B cell (primary cell): ENCODE measurements at regions not wholly inside any gene's neighbourhood (a gene's known extent, or its start where the extent isn't known, plus 50 kb on each side); places are given as distances from the start of the nearest gene placed in this dataset.

Experiments used
- ATAC-seq: fragments of 200-7000 bp; cut with Tn5 transposase; one replicate; pipeline ENCODE4 v1.10.0; 2021; ENCODE audit warnings: low read depth, mild to moderate bottlenecking, moderate number of reproducible peaks, moderate library complexity
- CTCF ChIA-PET: fragments of 350-600 bp; sonication (Branson Sonifier 250); formaldehyde crosslinking; loops from one replicate; lab custom pipeline; 2021; ENCODE audit warnings: antibody characterized with exemption, inconsistent platforms; lab: Charles Lee
- POLR2A ChIA-PET: fragments of 350-600 bp; sonication (Branson Sonifier 250); formaldehyde crosslinking; loops from one replicate; lab custom pipeline; 2021; ENCODE audit warnings: antibody characterized with exemption; lab: Charles Lee
- DNase-seq: peaks from one replicate; pipeline ENCODE4 v3.0.0; 2013
- H2AFZ ChIP-seq: 2 replicates; pipeline ENCODE4 v1.6.1; 2012; ENCODE audit warnings: mild to moderate bottlenecking, low read depth, low read length; ENCODE audit not compliant: insufficient read depth, poor library complexity, severe bottlenecking
- H3K27ac ChIP-seq, 2 donors: 1 replicate in 1 of 2; 2 replicates in 1 of 2; pipeline ENCODE4 v1.5.1; 2012 to 2013; ENCODE audit warnings: low read length in 2 of 2, mild to moderate bottlenecking in 2 of 2, moderate library complexity in 1 of 2
- H3K27me3 ChIP-seq, 4 experiments: fragments of 200-600 bp in 1 of 4; sonication (generic) in 1 of 4; replicated peaks in 1 of 4; 1 replicate in 2 of 4; 2 replicates in 2 of 4; pipeline versions ENCODE4 v1.6.1 to v1.7.0; 2013 to 2016; ENCODE audit warnings: low read length in 3 of 4, mild to moderate bottlenecking in 2 of 4, mixed read lengths in 1 of 4, moderate library complexity in 1 of 4; ENCODE audit not compliant: insufficient read depth in 4 of 4, control insufficient read depth in 3 of 4; ENCODE audit errors: control extremely low read depth in 1 of 4
- H3K36me3 ChIP-seq, 2 experiments: replicated peaks in 1 of 2; 1 replicate in 1 of 2; 2 replicates in 1 of 2; pipeline versions ENCODE4 v1.6.1 to v1.7.1; 2013; ENCODE audit warnings: low read length in 1 of 2; ENCODE audit not compliant: insufficient read depth in 2 of 2, control insufficient read depth in 1 of 2; ENCODE audit errors: control extremely low read depth in 1 of 2, extremely low read depth in 1 of 2
- H3K4me1 ChIP-seq, 2 donors: fragments of 200-600 bp in 1 of 2; sonication (generic) in 1 of 2; 1 replicate in 1 of 2; 2 replicates in 1 of 2; pipeline versions ENCODE4 v1.5.1 to v1.6.1; 2013 to 2017; ENCODE audit warnings: low read length in 2 of 2; ENCODE audit not compliant: control insufficient read depth in 2 of 2, insufficient read depth in 2 of 2
- H3K4me2 ChIP-seq: replicated peaks from 2 replicates; pipeline ENCODE3; 2012; ENCODE audit warnings: mild to moderate bottlenecking, low read depth, low read length; ENCODE audit not compliant: poor library complexity, severe bottlenecking
- H3K4me3 ChIP-seq, 5 experiments: fragments of 200-600 bp in 1 of 5; sonication (generic) in 1 of 5; 1 replicate in 3 of 5; 2 replicates in 2 of 5; pipeline versions ENCODE4 v1.5.1 to v1.7.0; 2011 to 2016; ENCODE audit warnings: low read length in 4 of 5, mild to moderate bottlenecking in 4 of 5, low read depth in 2 of 5, control low read depth in 1 of 5, moderate library complexity in 1 of 5; ENCODE audit not compliant: insufficient read depth in 1 of 5; ENCODE audit errors: control extremely low read depth in 1 of 5, extremely low read depth in 1 of 5
- H3K79me2 ChIP-seq: fragments of 200-600 bp; sonication (generic); one replicate; pipeline ENCODE4 v1.6.0; 2016; ENCODE audit warnings: low read length; ENCODE audit not compliant: control insufficient read depth, insufficient read depth
- H3K9ac ChIP-seq: fragments of 200-600 bp; sonication (generic); 2 replicates; pipeline ENCODE4 v1.6.1; 2017; ENCODE audit warnings: mild to moderate bottlenecking, low read length, moderate library complexity
- H3K9me3 ChIP-seq, 3 donors: one replicate each; pipeline versions ENCODE4 v1.6.1 to v1.7.1; 2013; ENCODE audit warnings: low read length in 2 of 3; ENCODE audit not compliant: control insufficient read depth in 2 of 3, insufficient read depth in 1 of 3; ENCODE audit errors: control extremely low read depth in 1 of 3
- H4K20me1 ChIP-seq: 2 replicates; pipeline ENCODE4 v1.6.0; 2012; ENCODE audit warnings: mild to moderate bottlenecking, low read length; ENCODE audit not compliant: insufficient read depth, control insufficient read depth, poor library complexity, severe bottlenecking
- H3K27ac Mint-ChIP-seq: one replicate; pipeline ENCODE4 v1.8.0; 2021; ENCODE audit warnings: mixed read lengths
- H3K27me3 Mint-ChIP-seq: one replicate; pipeline ENCODE4 v1.8.0; 2021; ENCODE audit warnings: mixed read lengths
- H3K4me1 Mint-ChIP-seq: one replicate; pipeline ENCODE4 v1.8.0; 2021; ENCODE audit warnings: mixed read lengths
- H3K4me3 Mint-ChIP-seq: one replicate; pipeline ENCODE4 v1.8.0; 2021; ENCODE audit warnings: mixed read lengths
- H3K9me3 Mint-ChIP-seq: one replicate; pipeline ENCODE4 v1.8.0; 2022; ENCODE audit warnings: mixed read lengths; ENCODE audit not compliant: insufficient read depth
- EZH2 ChIP-seq: IDR thresholded peaks from 2 replicates; pipeline ENCODE4 v1.6.1; 2012; ENCODE audit warnings: borderline replicate concordance, low read depth, mild to moderate bottlenecking, moderate library complexity, low read length; ENCODE audit not compliant: insufficient read depth, poor library complexity, severe bottlenecking
- WGBS: methylation state at CpG from one replicate; pipeline ENCODE4 v1.1.5; 2013; ENCODE audit warnings: missing lambda C conversion rate; ENCODE audit not compliant: insufficient coverage; 5-methylcytosine and 5-hydroxymethylcytosine counted together
- intact Hi-C: fragments of 100-400 bp; cut with micrococcal nuclease; formaldehyde crosslinking; loops from one replicate; pipeline ENCODE4 v1.10.0; 2022
- TF ChIP-seq, protein P1 (sequence below): fragments of 200-600 bp; IDR thresholded peaks from one replicate; pipeline ENCODE4 v1.8.0; 2022; ENCODE audit warnings: antibody characterized with exemption, mild to moderate bottlenecking

DNA sequence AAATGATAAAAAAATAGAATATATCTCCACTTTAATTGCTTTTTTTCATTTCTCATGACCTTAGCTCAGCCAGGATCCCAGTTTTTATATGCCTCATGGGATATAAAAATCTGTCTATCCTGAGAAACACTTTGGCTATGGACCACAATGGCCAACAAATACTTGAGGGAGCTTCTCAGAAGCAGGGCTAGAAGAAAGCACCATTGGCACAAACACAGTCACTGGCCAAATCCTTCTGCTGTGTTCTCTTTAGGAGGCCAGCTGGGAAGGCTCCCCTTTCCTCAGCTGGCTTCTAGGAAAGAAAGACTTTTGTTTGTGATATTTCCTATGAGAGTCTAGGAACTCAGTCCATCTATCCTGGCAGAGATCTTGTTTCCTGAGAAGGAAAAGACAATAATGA lies 856.2 kb upstream of the GHITM start:
- Mint-ChIP-seq H3K9me3 (peaks cover 7% of the 10 kb centered on the region), H3K27ac (no peak overlapping the region), H3K4me1 (no peaks in the 10 kb centered on the region), H3K27me3 (no peaks in the 10 kb centered on the region), H3K4me3 (no peak overlapping the region)
- TF ChIP-seq, protein P1, sequence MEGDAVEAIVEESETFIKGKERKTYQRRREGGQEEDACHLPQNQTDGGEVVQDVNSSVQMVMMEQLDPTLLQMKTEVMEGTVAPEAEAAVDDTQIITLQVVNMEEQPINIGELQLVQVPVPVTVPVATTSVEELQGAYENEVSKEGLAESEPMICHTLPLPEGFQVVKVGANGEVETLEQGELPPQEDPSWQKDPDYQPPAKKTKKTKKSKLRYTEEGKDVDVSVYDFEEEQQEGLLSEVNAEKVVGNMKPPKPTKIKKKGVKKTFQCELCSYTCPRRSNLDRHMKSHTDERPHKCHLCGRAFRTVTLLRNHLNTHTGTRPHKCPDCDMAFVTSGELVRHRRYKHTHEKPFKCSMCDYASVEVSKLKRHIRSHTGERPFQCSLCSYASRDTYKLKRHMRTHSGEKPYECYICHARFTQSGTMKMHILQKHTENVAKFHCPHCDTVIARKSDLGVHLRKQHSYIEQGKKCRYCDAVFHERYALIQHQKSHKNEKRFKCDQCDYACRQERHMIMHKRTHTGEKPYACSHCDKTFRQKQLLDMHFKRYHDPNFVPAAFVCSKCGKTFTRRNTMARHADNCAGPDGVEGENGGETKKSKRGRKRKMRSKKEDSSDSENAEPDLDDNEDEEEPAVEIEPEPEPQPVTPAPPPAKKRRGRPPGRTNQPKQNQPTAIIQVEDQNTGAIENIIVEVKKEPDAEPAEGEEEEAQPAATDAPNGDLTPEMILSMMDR = no peak
- no peak for TF ChIP-seq EZH2
- no peak overlapping the region for H3K4me3 ChIP-seq
- H3K79me2 ChIP-seq = no peaks in the 10 kb centered on the region
- ATAC-seq (no peak), DNase-seq (no peak)
- POLR2A ChIA-PET = no interaction called here
- H3K4me1 ChIP-seq = no peaks in the 10 kb centered on the region
- H3K27ac ChIP-seq = no peak overlapping the region
- no peaks in the 10 kb centered on the region for H4K20me1 ChIP-seq
- no peaks in the 10 kb centered on the region for H3K36me3 ChIP-seq
- no peak overlapping the region for H3K9ac ChIP-seq
- H3K27me3 ChIP-seq = no peaks in the 10 kb centered on the region
- intact Hi-C loops = no loop called here
- H3K4me2 ChIP-seq = no peak overlapping the region
- no peak overlapping the region for H2AFZ ChIP-seq
- CTCF ChIA-PET = no interaction called here
- no peaks in the 10 kb centered on the region for H3K9me3 ChIP-seq

DNA sequence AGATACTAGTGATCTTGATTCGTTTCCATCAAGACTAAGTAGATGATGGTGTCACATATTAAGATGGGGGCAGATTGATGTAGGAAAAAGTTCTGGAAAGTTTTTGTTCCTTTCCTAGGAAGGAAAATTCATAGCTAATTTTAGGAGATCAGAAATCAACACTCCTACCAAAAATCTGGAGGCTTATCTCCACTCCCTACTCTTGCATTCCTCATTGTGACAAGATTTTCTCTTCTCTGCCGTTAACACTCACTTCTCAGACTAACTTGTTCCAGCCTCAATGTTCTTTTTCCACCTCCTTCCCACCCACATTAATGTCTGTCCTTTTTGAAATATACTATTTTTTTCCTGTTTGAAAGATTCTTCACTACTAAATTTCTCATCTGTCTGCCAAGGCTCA lies 851.9 kb upstream of the GHITM start:
- no peaks in the 10 kb centered on the region for H3K9me3 ChIP-seq
- H4K20me1 ChIP-seq = no peaks in the 10 kb centered on the region
- ATAC-seq = no peak
- H3K4me2 ChIP-seq = no peak overlapping the region
- H3K27ac ChIP-seq = no peak overlapping the region
- ChIA-PET POLR2A (no interaction called here), CTCF (no interaction called here)
- no peak overlapping the region for H3K4me3 ChIP-seq
- no peaks in the 10 kb centered on the region for H3K4me1 Mint-ChIP-seq
- no peaks in the 10 kb centered on the region for H3K4me1 ChIP-seq
- no peaks in the 10 kb centered on the region for H3K27me3 ChIP-seq
- H2AFZ ChIP-seq = no peak overlapping the region
- H3K27me3 Mint-ChIP-seq = no peaks in the 10 kb centered on the region
- DNase-seq = no peak
- H3K4me3 Mint-ChIP-seq = no peak overlapping the region
- H3K27ac Mint-ChIP-seq = no peak overlapping the region
- peaks cover 7% of the 10 kb centered on the region for H3K9me3 Mint-ChIP-seq
- TF ChIP-seq EZH2 = no peak
- TF ChIP-seq, protein P1 = no peak
- H3K36me3 ChIP-seq = no peaks in the 10 kb centered on the region
- no peak overlapping the region for H3K9ac ChIP-seq
- intact Hi-C loops = no loop called here
- H3K79me2 ChIP-seq = no peaks in the 10 kb centered on the region
- 83% methylated on average over 1 of the region's 2 CpGs for WGBS
